ENCODE measurements at regions not wholly inside any gene's neighbourhood (a gene's known extent, or its start where the extent isn't known, plus 50 kb on each side); places are given as distances from the start of the nearest gene placed in this dataset.

- H3K4me3 Mint-ChIP-seq, result no peak overlapping the region
- TF ChIP-seq CTCF (IDR thresholded peaks at IDR 0.05), result no peak
- 91% methylated on average over 1 of the region's 1 CpG for WGBS (ENCODE audit: insufficient coverage)
- H3K27ac Mint-ChIP-seq, result no peak overlapping the region
- no peaks in the 10 kb centered on the region for H3K4me1 Mint-ChIP-seq
- Histone ChIP-seq H3K27ac (ENCODE audit: low read length) (no peak overlapping the region), H3K36me3 (ENCODE audit: control insufficient read depth, insufficient read depth, low read length) (no peaks in the 10 kb centered on the region), H3K27me3 (ENCODE audit: control insufficient read depth, insufficient read depth, low read length) (no peaks in the 10 kb centered on the region), H3K4me1 (ENCODE audit: control insufficient read depth, insufficient read depth, low read length) (no peaks in the 10 kb centered on the region), H3K9me3 (ENCODE audit: control insufficient read depth, insufficient read depth, low read length) (peaks cover 2% of the 10 kb centered on the region), H3K4me3 (ENCODE audit: low read length) (no peak overlapping the region)
- no peaks in the 10 kb centered on the region for H3K36me3 Mint-ChIP-seq
- ATAC-seq (no peak), DNase-seq (no peak)
- intact Hi-C loops (cut with micrococcal nuclease), result no loop called here
- H3K9me3 Mint-ChIP-seq, result no peaks in the 10 kb centered on the region
- H3K27me3 Mint-ChIP-seq (ENCODE audit: low read depth in 2 of 2), result peaks cover 0 to 5% of the 10 kb centered on the region in 2 donors
Measured at GRCh38 chr6:14591998-14592397, 474.4 kb downstream of the CD83 start.

- Mint-ChIP-seq H3K36me3 (no peaks in the 10 kb centered on the region), H3K4me1 (no peaks in the 10 kb centered on the region), H3K9me3 (no peaks in the 10 kb centered on the region), H3K27ac (no peak overlapping the region), H3K27me3 (ENCODE audit: low read depth in 2 of 2) (peaks cover 0 to 5% of the 10 kb centered on the region in 2 donors), H3K4me3 (no peak overlapping the region)
- intact Hi-C loops (cut with micrococcal nuclease), result no loop called here
- no peak for TF ChIP-seq CTCF (IDR thresholded peaks at IDR 0.05)
- 100% methylated on average over 2 of the region's 4 CpGs for WGBS (ENCODE audit: insufficient coverage)
- no peaks in the 10 kb centered on the region for H3K36me3 ChIP-seq (ENCODE audit: control insufficient read depth, insufficient read depth, low read length)
- H3K4me1 ChIP-seq (ENCODE audit: control insufficient read depth, insufficient read depth, low read length), result no peaks in the 10 kb centered on the region
- H3K4me3 ChIP-seq (ENCODE audit: low read length), result no peak overlapping the region
- H3K9me3 ChIP-seq (ENCODE audit: control insufficient read depth, insufficient read depth, low read length), result peaks cover 2% of the 10 kb centered on the region
- ATAC-seq (no peak), DNase-seq (no peak)
- H3K27ac ChIP-seq (ENCODE audit: low read length), result no peak overlapping the region
- no peaks in the 10 kb centered on the region for H3K27me3 ChIP-seq (ENCODE audit: control insufficient read depth, insufficient read depth, low read length)
Measured at GRCh38 chr6:14593286-14593685, 475.7 kb downstream of the CD83 start.

- H3K36me3 Mint-ChIP-seq, result no peaks in the 10 kb centered on the region
- ATAC-seq, result no peak
Measured at GRCh38 chr6:14595751-14596150, 478.2 kb downstream of the CD83 start.

More at GRCh38 chr6:14595751-14596150, 478.2 kb downstream of the CD83 start:
- Mint-ChIP-seq H3K27me3 (ENCODE audit: low read depth in 2 of 2) (no peaks in the 10 kb centered on the region), H3K4me1 (no peaks in the 10 kb centered on the region), H3K27ac (no peak overlapping the region), H3K4me3 (no peak overlapping the region), H3K9me3 (no peaks in the 10 kb centered on the region)
- Histone ChIP-seq H3K4me3 (ENCODE audit: low read length) (no peak overlapping the region), H3K36me3 (ENCODE audit: control insufficient read depth, insufficient read depth, low read length) (no peaks in the 10 kb centered on the region), H3K4me1 (ENCODE audit: control insufficient read depth, insufficient read depth, low read length) (no peaks in the 10 kb centered on the region), H3K9me3 (ENCODE audit: control insufficient read depth, insufficient read depth, low read length) (peaks cover 2% of the 10 kb centered on the region), H3K27ac (ENCODE audit: low read length) (no peak overlapping the region), H3K27me3 (ENCODE audit: control insufficient read depth, insufficient read depth, low read length) (no peaks in the 10 kb centered on the region)
- no CpG with 5 or more reads among the region's 2 CpGs for WGBS (ENCODE audit: insufficient coverage)
- intact Hi-C loops (cut with micrococcal nuclease), result no loop called here
- no peak for DNase-seq
- TF ChIP-seq CTCF (IDR thresholded peaks at IDR 0.05), result no peak
